K562 (cell line): ENCODE measurements at regions not wholly inside any gene's neighbourhood (a gene's known extent, or its start where the extent isn't known, plus 50 kb on each side); places are given as distances from the start of the nearest gene placed in this dataset.

Experiments
- CTCF ChIP-seq, 3 experiments: IDR thresholded peaks in 2 of 3; conservative IDR thresholded peaks in 1 of 3; 2 replicates each; pipeline ENCODE4 v1.5.1; 2011 to 2012; ENCODE audit warnings: low read length in 3 of 3, mild to moderate bottlenecking in 3 of 3, control low read depth in 2 of 3, improper control_type of control experiment in 1 of 3, inconsistent platforms in 1 of 3, low read depth in 1 of 3, mixed read lengths in 1 of 3, moderate library complexity in 1 of 3; ENCODE audit not compliant: insufficient read depth in 2 of 3
- FOXP1 ChIP-seq: sonication (generic); formaldehyde crosslinking; IDR thresholded peaks from 2 replicates; pipeline ENCODE4 v1.8.0; 2022; ENCODE audit warnings: mild to moderate bottlenecking, missing genetic modification reagents
- GABPA ChIP-seq: fragments of 200-800 bp; sonication (Bioruptor generic); conservative IDR thresholded peaks from 2 replicates; pipeline ENCODE4 v1.6.1; 2016; ENCODE audit warnings: low read depth, missing genetic modification characterization, missing compliant biosample characterization
- KAT2B ChIP-seq: IDR thresholded peaks from one replicate; pipeline ENCODE4 v1.6.1; 2012; ENCODE audit warnings: low read depth, mild to moderate bottlenecking, control low read depth, inconsistent platforms, low read length, moderate library complexity
- KDM1A ChIP-seq, 2 experiments: fragments of 450-650 bp; IDR thresholded peaks; 2 replicates each; pipeline ENCODE4 v1.6.1; 2016; ENCODE audit warnings: mild to moderate bottlenecking in 2 of 2
- KLF16 ChIP-seq: IDR thresholded peaks from 2 replicates; pipeline ENCODE4 v1.6.1; 2016; ENCODE audit warnings: antibody characterized with exemption
- NFYB ChIP-seq: IDR thresholded peaks from 2 replicates; pipeline ENCODE4 v1.6.1; 2011; ENCODE audit warnings: mild to moderate bottlenecking, moderate library complexity; ENCODE audit not compliant: insufficient read length; ENCODE audit errors: extremely low read depth
- NUFIP1 ChIP-seq: fragments of 450-650 bp; IDR thresholded peaks from 2 replicates; pipeline ENCODE4 v1.6.1; 2018; ENCODE audit not compliant: partially characterized antibody
- POLR2AphosphoS5 ChIP-seq: IDR thresholded peaks from 2 replicates; pipeline ENCODE4 v1.6.1; 2011; ENCODE audit warnings: mild to moderate bottlenecking, low read depth, low read length, moderate library complexity; ENCODE audit not compliant: control insufficient read depth, insufficient read depth
- SRSF9 ChIP-seq: fragments of 200-400 bp; formaldehyde crosslinking; IDR thresholded peaks from 2 replicates; pipeline ENCODE4 v1.6.1; 2017; ENCODE audit warnings: low read depth, low read length, borderline replicate concordance
- TAF15 ChIP-seq: fragments of 200-400 bp; formaldehyde crosslinking; IDR thresholded peaks from 2 replicates; pipeline ENCODE4 v1.6.1; 2017; ENCODE audit warnings: mild to moderate bottlenecking, low read depth, low read length, moderate library complexity
- ZBTB1 ChIP-seq: sonication (generic); formaldehyde crosslinking; IDR thresholded peaks from 2 replicates; pipeline ENCODE4 v1.8.1; 2023; ENCODE audit warnings: missing genetic modification reagents, low read depth, mild to moderate bottlenecking, borderline replicate concordance

- no peak for TF ChIP-seq GABPA (tag)
- no peak for TF ChIP-seq TAF15
- TF ChIP-seq KLF16 = no peak
- TF ChIP-seq FOXP1 (CRISPR knock-in tag) = no peak
- TF ChIP-seq KAT2B = no peak
- TF ChIP-seq POLR2AphosphoS5 = no peak
- no peak for TF ChIP-seq NUFIP1
- no peak for TF ChIP-seq NFYB
- no peak for TF ChIP-seq ZBTB1
- TF ChIP-seq SRSF9 = no peak
- TF ChIP-seq KDM1A (IDR thresholded peaks at IDR 0.05) = no peak
- no peak for TF ChIP-seq CTCF (IDR thresholded peaks at IDR 0.05 in 2 of 3, conservative IDR thresholded peaks at IDR 0.05 in 1 of 3; ENCODE audit: insufficient read depth in 2 of 3, low read depth in 1 of 3, low read length in 3 of 3)
Observed at GRCh38 chr2:89849731-89850130, 1158.3 kb downstream of the RPIA start.
